ENCODE measurements at regions not wholly inside any gene's neighbourhood (a gene's known extent, or its start where the extent isn't known, plus 50 kb on each side); places are given as distances from the start of the nearest gene placed in this dataset.
"Not testable (repeated sequence)": the region's sequence is repeated elsewhere in the genome, so short reads cannot be mapped to it uniquely, and the experiment has no call there.

DNA sequence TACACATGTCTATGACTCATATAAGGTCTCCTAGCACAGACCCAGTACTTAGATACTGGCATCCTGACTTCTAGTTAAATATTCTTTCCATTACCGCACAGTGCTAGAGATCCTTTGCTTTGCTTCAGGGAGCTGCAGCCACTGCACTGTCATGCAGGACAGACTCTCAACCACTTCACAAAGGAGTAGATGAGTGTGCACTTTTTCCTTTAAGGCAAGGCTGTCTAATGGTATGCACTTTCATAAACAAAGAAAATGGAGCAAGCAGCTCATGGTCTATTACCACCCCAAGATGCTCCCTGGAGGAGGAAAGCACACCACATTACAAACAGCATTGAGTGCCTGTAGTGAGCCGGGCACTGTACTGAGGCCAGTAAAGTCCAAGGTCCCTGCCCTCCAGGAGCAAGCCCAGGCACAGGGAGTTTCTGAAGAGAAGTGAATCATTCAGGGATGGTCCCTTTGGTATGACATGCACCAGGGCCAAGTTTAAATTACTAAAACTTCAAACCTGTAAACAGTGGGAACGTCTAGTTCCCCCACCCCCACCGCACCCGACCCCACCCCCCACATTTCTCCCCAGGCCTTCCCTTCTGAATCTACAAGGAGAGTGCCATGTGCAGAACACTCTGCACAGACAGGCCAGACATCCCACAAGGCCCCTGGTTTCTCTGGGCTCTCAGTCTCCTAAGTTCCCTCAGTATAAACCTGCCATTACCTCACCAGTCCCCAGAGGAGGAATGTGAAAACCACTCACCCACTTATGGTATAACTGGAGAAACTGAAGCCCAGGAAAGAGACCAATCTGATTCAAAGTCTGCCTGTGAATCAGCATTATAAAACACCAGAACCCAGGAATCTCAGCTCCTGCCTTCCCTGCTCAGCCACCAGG lies 107.8 kb upstream of the BCL6 start:
- no peak for DNase-seq (ENCODE audit: low spot score)

DNA sequence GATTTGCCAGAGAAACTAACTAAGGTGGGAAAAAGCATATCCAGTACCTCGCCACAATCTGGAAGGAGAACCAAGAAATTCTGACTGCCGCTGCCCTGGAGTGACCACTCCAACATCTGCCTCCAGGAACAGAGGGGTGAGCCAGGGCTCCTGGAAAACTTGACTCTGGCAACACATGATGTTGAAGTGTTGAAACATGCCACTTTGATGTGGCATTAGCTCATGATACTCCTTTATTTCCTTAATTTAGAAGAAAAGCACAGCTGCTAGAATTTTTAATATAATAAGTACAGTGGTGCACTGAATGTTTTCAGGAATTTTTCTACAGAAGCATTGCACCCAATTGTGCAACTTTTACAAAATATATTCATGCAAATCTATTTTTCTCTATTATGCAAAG lies 109.9 kb upstream of the BCL6 start:
- DNase-seq (ENCODE audit: low spot score) = no peak

- no peak for DNase-seq (ENCODE audit: low spot score)
Observed at GRCh38 chr3:187856555-187856954, 111.3 kb upstream of the BCL6 start.

GRCh38 chr3:187858041-187858440 lies 112.8 kb upstream of the BCL6 start:
- no peak for DNase-seq (ENCODE audit: low spot score)

- DNase-seq (ENCODE audit: low spot score) = no peak
Observed at GRCh38 chr3:187858711-187859110, 113.4 kb upstream of the BCL6 start.

DNA sequence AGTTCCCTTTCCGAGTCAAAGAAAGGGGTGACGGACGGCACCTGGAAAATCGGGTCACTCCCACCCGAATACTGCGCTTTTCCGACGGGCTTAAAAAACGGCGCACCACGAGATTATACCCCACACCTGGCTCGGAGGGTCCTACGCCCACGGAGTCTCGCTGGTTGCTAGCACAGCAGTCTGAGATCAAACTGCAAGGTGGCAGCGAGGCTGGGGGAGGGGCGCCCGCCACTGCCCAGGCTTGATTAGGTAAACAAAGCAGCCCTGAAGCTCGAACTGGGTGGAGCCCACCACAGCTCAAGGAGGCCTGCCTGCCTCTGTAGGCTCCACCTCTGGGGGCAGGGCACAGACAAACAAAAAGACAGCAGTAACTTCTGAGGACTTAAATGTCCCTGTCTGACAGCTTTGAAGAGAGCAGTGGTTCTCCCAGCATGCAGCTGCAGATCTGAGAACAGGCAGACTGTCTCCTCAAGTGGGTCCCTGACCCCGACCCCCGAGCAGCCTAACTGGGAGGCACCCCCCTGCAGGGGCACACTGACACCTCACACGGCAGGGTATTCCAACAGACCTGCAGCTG lies 117.5 kb upstream of the BCL6 start:
- DNase-seq (ENCODE audit: low spot score) = not testable (repeated sequence)

- DNase-seq (ENCODE audit: low spot score) = no peak
Observed at GRCh38 chr3:187870360-187871203, 125.3 kb upstream of the BCL6 start.

DNA sequence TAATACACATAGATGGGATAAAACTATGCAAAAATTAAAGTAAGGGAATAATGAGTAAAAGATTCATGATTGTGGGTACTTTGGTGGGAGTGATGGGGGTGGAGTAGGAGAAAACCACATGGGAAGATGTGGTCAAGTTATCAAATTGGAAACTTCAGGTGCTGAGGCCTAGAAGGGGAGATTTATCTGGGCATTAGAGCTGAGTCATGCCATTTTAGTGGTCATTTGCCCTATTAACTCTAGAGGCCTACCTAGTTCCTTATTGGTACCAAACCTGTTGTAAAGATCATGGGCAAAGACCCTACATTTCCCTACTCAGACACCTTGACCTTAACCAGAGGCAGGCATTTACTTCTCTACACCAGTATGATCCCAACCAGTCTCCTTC lies 125.9 kb upstream of the BCL6 start:
- DNase-seq (ENCODE audit: low spot score) = no peak

GRCh38 chr3:187871848-187872247 lies 126.6 kb upstream of the BCL6 start:
- no peak for DNase-seq (ENCODE audit: low spot score)

DNA sequence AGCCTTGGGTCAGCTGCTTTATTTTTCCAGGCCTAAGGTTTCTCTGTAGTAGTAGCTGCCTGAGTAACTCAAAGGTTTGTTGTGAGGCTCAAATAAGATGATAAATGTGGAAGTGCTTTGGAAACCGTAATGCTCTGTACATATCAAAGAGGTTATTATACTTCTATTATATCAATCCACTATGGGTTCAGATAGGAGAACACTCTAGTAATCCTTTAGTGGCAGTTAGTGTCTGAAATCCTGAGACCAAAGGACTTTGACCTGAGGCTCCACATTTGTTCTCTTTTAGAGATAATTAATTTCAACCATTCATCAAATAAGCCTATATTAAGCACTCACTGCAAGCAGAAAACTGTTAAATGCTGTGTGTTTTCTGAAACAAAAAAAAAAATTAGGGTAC lies 128.6 kb upstream of the BCL6 start:
- DNase-seq (ENCODE audit: low spot score) = no peak

GRCh38 chr3:187875863-187876262 lies 130.6 kb upstream of the BCL6 start:
- no peak for DNase-seq (ENCODE audit: low spot score)

DNA sequence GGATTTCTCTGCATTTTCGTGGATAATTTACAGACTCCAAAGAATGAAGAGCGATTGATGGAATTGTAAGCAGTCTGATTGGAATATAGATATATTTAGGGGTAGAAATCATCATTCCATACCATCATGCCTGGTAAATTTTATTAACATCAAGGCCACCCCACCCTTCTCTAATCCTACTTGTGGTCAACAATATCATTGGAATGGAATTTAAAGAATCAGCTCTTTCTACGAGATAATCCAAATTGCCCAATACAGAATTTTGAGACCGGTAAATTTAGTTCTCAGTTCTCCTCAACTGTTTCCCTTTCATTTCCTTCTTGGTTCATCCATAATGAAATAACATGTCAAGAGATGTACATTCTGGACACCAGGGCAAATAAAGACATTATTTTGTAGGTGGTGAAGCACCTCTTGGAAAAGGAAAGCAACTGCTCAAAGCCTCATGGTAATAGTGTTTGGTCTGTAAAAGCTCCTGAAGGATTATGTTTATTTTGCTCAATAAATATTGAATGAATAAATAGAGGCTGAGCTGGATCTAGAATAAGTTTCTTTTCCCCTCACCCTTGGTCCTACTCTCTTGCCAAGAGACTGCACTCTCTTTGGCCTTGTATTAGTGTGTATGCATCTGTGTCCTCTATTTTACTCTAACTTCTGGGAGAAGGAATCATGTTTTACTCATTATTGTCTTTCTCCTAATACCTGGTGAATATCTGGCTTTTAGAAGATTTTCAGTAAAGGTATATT lies 133.7 kb upstream of the BCL6 start:
- DNase-seq (ENCODE audit: low spot score) = no peak

DNA sequence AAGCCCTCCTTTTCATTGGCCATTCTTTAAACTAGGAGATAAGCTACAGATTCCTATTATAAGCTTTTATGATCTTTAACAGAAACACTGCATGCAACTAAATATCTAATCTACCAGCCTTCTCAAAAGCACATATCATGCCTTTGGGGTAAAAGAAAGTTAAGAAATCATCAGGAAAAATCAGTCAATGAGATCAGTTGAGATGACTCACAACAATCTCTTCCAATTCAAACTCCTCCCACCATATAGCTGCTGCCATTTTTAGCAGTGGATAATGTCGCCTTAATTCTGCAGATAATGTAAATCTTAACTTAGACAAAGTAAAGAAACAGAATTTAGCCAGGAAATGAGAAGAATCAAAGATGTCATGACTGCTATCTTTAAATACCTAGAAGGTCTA lies 135.2 kb upstream of the BCL6 start:
- DNase-seq (ENCODE audit: low spot score) = no peak

DNA sequence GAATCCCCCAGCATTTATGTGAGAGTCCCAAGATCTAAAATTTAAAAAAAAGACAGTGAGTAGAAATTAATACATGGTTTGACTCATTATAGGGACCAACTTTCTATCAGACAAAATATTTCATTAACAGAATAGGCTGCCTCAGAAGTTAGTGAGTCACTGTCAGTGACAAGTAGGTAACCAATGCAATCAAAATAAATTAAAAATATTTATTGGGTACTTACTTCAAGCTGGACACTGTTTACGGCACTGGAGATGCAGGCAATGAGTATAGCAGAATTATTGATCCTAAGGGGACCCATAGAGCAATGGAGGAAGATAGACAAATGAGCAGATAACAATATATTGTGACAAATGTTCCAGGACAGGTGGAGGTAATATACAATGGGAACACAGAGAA lies 135.6 kb upstream of the BCL6 start:
- no peak for DNase-seq (ENCODE audit: low spot score)

DNA sequence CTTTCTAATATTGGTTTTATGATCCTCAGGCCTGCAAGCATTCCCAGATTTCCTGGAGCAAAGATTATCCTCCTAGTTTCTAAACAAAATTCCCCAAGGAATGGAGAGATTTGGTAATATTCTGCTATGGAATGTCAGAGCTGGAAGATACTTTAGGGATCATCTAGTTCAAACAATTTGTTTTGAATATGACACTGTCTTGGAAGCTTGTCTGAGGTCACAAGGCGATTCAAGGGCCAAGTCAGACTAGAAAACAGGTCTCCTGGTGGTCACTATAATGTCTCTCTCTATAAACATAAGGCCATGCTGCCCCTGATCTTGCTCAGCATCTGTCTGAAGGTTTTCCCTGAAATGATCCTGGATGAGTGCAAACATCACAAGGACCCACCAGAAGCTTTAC lies 143.4 kb upstream of the BCL6 start:
- DNase-seq (ENCODE audit: low spot score) = no peak

DNA sequence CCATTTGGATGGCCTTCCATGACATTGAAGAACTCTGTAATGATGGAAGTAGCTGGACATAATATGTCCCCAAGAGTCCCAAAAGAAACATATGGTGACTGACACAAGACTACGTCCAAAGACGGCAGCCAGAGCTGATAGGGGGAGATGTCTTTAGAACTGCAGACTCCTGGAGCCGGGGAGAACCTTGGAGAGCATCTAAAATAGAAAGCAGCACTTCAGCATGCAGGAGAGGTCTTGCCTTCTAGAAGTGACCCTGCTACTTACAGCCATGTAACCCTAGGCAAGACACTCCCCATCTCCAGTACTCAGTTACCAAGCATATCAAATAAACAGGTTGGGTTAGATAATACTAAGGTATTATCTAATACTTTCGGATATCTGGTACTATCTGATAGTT lies 143.8 kb upstream of the BCL6 start:
- DNase-seq (ENCODE audit: low spot score) = no peak

GRCh38 chr3:187889601-187890404 lies 144.5 kb upstream of the BCL6 start:
- no peak for DNase-seq (ENCODE audit: low spot score)

DNA sequence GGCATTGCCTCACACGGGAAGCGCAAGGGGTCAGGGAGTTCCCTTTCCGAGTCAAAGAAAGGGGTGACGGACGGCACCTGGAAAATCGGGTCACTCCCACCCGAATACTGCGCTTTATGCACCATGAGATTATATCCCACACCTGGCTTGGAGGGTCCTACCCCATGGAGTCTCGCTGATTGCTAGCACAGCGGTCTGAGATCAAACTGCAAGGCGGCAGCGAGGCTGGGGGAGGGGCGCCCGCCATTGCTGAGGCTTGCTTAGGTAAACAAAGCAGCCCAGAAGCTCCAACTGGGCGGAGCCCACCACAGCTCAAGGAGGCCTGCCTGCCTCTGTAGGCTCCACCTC lies 145.1 kb upstream of the BCL6 start:
- DNase-seq (ENCODE audit: low spot score) = not testable (repeated sequence)

GRCh38 chr3:187896646-187897045 lies 151.4 kb upstream of the BCL6 start:
- DNase-seq (ENCODE audit: low spot score) = no peak

- DNase-seq (ENCODE audit: low spot score) = no peak
Observed at GRCh38 chr3:187899246-187899645, 154.0 kb upstream of the BCL6 start.

DNA sequence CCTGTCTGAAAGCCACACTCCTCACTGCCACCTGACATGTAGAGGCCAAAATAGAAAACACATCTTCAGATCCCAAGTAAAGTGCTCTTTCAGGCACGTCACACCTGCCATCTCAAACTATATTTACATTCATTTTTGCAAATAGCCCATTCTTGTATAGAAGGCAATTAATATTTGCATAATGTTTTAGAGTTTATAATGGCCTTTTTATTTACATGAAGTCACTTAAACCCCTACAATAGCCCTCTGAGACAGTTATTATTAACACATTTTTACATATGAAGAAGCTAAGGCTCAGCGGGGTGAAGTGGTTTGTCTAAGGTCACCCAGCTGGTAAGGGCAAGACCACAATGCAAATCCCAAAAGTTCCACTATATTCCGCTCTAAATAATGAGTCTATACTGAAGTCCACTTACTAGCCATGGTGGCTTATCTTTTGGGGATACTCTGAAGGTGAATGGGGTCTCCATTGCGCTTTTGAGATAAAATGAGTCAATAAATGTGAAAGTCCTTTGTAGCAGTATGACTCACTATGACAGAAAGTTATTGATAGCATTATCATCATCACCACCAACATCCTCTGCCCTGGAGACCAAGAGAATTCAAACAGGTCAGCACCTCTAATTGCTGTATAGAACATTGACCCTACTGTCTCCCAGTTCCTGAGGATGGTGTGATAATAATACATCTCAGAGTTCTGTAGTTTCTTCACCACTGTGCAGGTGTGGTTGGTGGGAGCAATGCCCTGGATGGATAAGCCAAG lies 155.9 kb upstream of the BCL6 start:
- no peak for DNase-seq (ENCODE audit: low spot score)
